ENCODE measurements at regions not wholly inside any gene's neighbourhood (a gene's known extent, or its start where the extent isn't known, plus 50 kb on each side); places are given as distances from the start of the nearest gene placed in this dataset.

- no peak for FAIRE-seq
Measured at GRCh38 chr2:101568969-101569368, 94.1 kb upstream of the RFX8 start.

GRCh38 chr2:101566632-101567228 is 91.8 kb upstream of the RFX8 start:
- Histone ChIP-seq H3K36me3 (ENCODE audit: control insufficient read depth, insufficient read depth, low read length) (no peaks in the 10 kb centered on the region), H3K9me3 (replicated peaks; ENCODE audit: control insufficient read depth, insufficient read depth, low read depth, low read length) (no peaks in the 10 kb centered on the region), H3K4me1 (replicated peaks in 1 of 2; ENCODE audit: control insufficient read depth in 2 of 2, insufficient read depth in 2 of 2, low read length in 2 of 2) (no peaks in the 10 kb centered on the region; a peak in 1 of 5 replicates), H3K9me1 (ENCODE audit: control insufficient read depth, insufficient read depth, low read length) (no peaks in the 10 kb centered on the region), H2AFZ (ENCODE audit: low read depth, low read length) (no peak overlapping the region), H3K4me2 (ENCODE audit: insufficient read depth, low read length) (no peak overlapping the region), H3K9ac (ENCODE audit: insufficient read depth in 1 of 2, low read depth in 2 of 2, low read length in 2 of 2) (no peak overlapping the region), H3K79me2 (ENCODE audit: control insufficient read depth, insufficient read depth, low read length) (no peaks in the 10 kb centered on the region), H3K27me3 (ENCODE audit: control insufficient read depth in 2 of 2, insufficient read depth in 2 of 2, low read length in 2 of 2) (peaks cover 13 to 23% of the 10 kb centered on the region in 2 experiments), H4K20me1 (replicated peaks; ENCODE audit: control insufficient read depth, insufficient read depth, low read length) (no peaks in the 10 kb centered on the region), H3K27ac (ENCODE audit: extremely low read depth, low read depth, low read length) (no peak overlapping the region), H3K4me3 (no peak overlapping the region)
- in situ Hi-C loops (cut with MboI) (no loop called here), intact Hi-C loops (cut with micrococcal nuclease) (no loop called here)
- no TSS peak for BruUV-seq (replicated peaks)
- ChIA-PET POLR2A (interaction anchor here (0.7 kb wide), 1 partner anchor 12 kb away, joined by 3 read pairs; no protein-coding TSS in a partner anchor), CTCF (ENCODE audit: low intra/inter-chr PET ratio) (no interaction called here)
- 0% methylated on average over 6 of the region's 6 CpGs for WGBS (ENCODE audit: insufficient coverage, low coverage, missing lambda C conversion rate)
- no peak for ATAC-seq
- no peak for FAIRE-seq
- DNase-seq (ENCODE audit: extremely low read depth in 1 of 4, low spot score in 3 of 4), result no peak
- TF ChIP-seq YBX1 (IDR thresholded peaks at IDR 0.05) (no peak), RBM15 (IDR thresholded peaks at IDR 0.05; ENCODE audit: insufficient read depth, low read length) (no peak), ZNF639 (CRISPR knock-in tag; conservative IDR thresholded peaks at IDR 0.05 in 1 of 2, IDR thresholded peaks at IDR 0.05 in 1 of 2) (no peak), CGGBP1 (CRISPR knock-in tag; IDR thresholded peaks at IDR 0.05) (no peak), CEBPG (CRISPR knock-in tag; IDR thresholded peaks at IDR 0.05) (no peak), CEBPG (tag; conservative IDR thresholded peaks at IDR 0.05 in 1 of 2, IDR thresholded peaks at IDR 0.05 in 1 of 2) (no peak), CREM (IDR thresholded peaks at IDR 0.05; ENCODE audit: low read depth) (no peak), BMI1 (IDR thresholded peaks at IDR 0.05; ENCODE audit: low read length) (no peak)

More at GRCh38 chr2:101568969-101569368, 94.1 kb upstream of the RFX8 start:
- Histone ChIP-seq H3K4me3 (no peak overlapping the region), H3K9ac (ENCODE audit: insufficient read depth in 1 of 2, low read depth in 2 of 2, low read length in 2 of 2) (no peak overlapping the region), H4K20me1 (replicated peaks; ENCODE audit: control insufficient read depth, insufficient read depth, low read length) (no peaks in the 10 kb centered on the region), H3K27ac (ENCODE audit: extremely low read depth, low read depth, low read length) (no peak overlapping the region), H3K36me3 (ENCODE audit: control insufficient read depth, insufficient read depth, low read length) (no peaks in the 10 kb centered on the region), H3K27me3 (ENCODE audit: control insufficient read depth in 2 of 2, insufficient read depth in 2 of 2, low read length in 2 of 2) (peaks cover 4 to 9% of the 10 kb centered on the region in 2 experiments; a peak in 4 of 5 replicates), H3K4me2 (ENCODE audit: insufficient read depth, low read length) (no peak overlapping the region), H3K9me3 (replicated peaks; ENCODE audit: control insufficient read depth, insufficient read depth, low read depth, low read length) (no peaks in the 10 kb centered on the region), H2AFZ (ENCODE audit: low read depth, low read length) (no peak overlapping the region), H3K4me1 (replicated peaks in 1 of 2; ENCODE audit: control insufficient read depth in 2 of 2, insufficient read depth in 2 of 2, low read length in 2 of 2) (no peaks in the 10 kb centered on the region; a peak in 1 of 5 replicates), H3K9me1 (ENCODE audit: control insufficient read depth, insufficient read depth, low read length) (no peaks in the 10 kb centered on the region), H3K79me2 (ENCODE audit: control insufficient read depth, insufficient read depth, low read length) (no peaks in the 10 kb centered on the region)
- in situ Hi-C loops (cut with MboI) (no loop called here), intact Hi-C loops (cut with micrococcal nuclease) (no loop called here)
- no TSS peak for BruUV-seq (replicated peaks)
- TF ChIP-seq ZNF785 (CRISPR knock-in tag; IDR thresholded peaks at IDR 0.05) (no peak), ZZZ3 (IDR thresholded peaks at IDR 0.05) (no peak), E2F4 (CRISPR knock-in tag; IDR thresholded peaks at IDR 0.05; ENCODE audit: low read depth) (no peak)
- DNase-seq (ENCODE audit: extremely low read depth in 1 of 4, low spot score in 3 of 4) (no peak), ATAC-seq (no peak)
- ChIA-PET CTCF (ENCODE audit: low intra/inter-chr PET ratio) (no interaction called here), POLR2A (no interaction called here)
- 0% methylated on average over 1 of the region's 1 CpG for WGBS (ENCODE audit: insufficient coverage, low coverage, missing lambda C conversion rate)
